Skeletal muscle tissue (tissue), 3 donors: ENCODE measurements at regions not wholly inside any gene's neighbourhood (a gene's known extent, or its start where the extent isn't known, plus 50 kb on each side); places are given as distances from the start of the nearest gene placed in this dataset.

Experiments
- H3K27ac ChIP-seq: one replicate; pipeline ENCODE4 v1.7.0; 2013; ENCODE audit warnings: mild to moderate bottlenecking, low read depth, low read length, inconsistent platforms
- H3K27me3 ChIP-seq, 3 donors: one replicate each; pipeline ENCODE4 v1.7.0; 2013; ENCODE audit warnings: low read length in 3 of 3; ENCODE audit not compliant: control insufficient read depth in 3 of 3, insufficient read depth in 3 of 3
- H3K36me3 ChIP-seq, 3 donors: one replicate each; pipeline ENCODE4 v1.7.0; 2013; ENCODE audit warnings: low read length in 3 of 3; ENCODE audit not compliant: control insufficient read depth in 3 of 3, insufficient read depth in 3 of 3
- H3K4me1 ChIP-seq, 3 donors: one replicate each; pipeline ENCODE4 v1.7.0; 2013; ENCODE audit warnings: low read length in 3 of 3, mild to moderate bottlenecking in 3 of 3; ENCODE audit not compliant: control insufficient read depth in 3 of 3, insufficient read depth in 3 of 3
- H3K4me3 ChIP-seq, 3 donors: one replicate each; pipeline ENCODE4 v1.7.0; 2013; ENCODE audit warnings: low read length in 3 of 3
- H3K9ac ChIP-seq, 3 donors: one replicate each; pipeline ENCODE4 v1.7.0; 2013; ENCODE audit warnings: low read length in 3 of 3, mild to moderate bottlenecking in 3 of 3, moderate library complexity in 2 of 3, low read depth in 1 of 3
- H3K9me3 ChIP-seq, 3 donors: one replicate each; pipeline ENCODE4 v1.7.0; 2013; ENCODE audit warnings: low read length in 3 of 3; ENCODE audit not compliant: control insufficient read depth in 3 of 3
- donor health status: Osteomylitis.

DNA sequence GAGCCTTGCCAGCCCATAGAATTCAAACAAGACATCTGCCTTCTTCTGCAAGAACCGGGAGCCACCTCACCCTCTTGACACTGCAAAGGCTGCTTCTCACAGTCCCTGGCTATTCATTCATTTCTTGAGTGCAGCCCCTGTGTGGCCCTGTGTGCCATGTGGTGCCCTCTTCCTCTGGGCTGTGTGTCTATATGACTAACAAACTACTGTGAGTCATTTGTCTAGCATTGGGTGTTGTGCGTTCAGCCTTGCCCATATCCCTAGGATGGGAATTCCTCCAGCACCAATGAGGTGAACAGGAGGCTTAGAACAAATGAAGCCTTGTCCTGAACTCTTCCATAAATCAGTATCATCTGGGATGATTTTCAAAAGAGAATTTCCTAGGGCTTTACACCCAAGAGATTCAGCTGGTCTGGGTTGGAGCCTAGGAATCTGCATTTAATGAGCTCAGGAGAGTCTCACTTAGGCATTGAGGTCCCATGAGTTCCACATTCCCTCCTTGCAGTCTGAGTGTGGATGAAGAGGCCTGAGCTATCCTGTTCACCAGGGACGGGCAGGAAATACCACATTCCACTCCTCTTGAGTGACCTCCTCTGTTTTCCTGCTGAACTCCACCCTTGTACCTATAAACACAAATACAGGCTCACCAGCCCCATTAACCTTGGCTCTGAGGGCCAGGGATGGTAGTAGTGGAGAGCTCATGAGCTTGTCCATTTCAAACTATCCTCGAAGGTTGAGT, 308.7 kb upstream of the N4BP1 start:
- no peaks in the 10 kb centered on the region for H3K27me3 ChIP-seq
- no peaks in the 10 kb centered on the region for H3K4me1 ChIP-seq
- no peak overlapping the region for H3K4me3 ChIP-seq
- no peak overlapping the region for H3K9ac ChIP-seq
- no peak overlapping the region for H3K27ac ChIP-seq
- no peaks in the 10 kb centered on the region for H3K9me3 ChIP-seq
- no peaks in the 10 kb centered on the region for H3K36me3 ChIP-seq

DNA sequence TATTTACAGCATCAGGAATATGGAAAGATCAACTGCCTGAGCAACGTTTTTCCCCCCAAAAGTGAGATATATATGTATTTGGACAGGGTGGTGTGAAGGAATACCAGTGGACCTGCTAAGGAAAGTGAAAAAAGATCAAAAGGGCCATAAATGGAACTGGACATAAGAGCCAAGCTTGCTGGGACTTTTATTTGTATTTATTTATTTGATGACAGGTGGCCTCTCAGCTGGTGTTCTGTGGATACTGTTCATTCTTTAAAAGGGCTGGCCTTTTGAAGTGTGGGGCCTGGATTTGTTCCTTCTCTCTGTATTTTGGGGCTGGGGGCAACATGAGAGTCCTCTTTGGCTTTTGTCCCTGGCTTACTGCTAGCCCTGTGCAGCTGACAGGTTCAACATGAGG, 306.6 kb upstream of the N4BP1 start:
- no peaks in the 10 kb centered on the region for H3K4me1 ChIP-seq
- H3K27ac ChIP-seq: no peak overlapping the region
- no peak overlapping the region for H3K4me3 ChIP-seq
- no peak overlapping the region for H3K9ac ChIP-seq
- peaks cover 0 to 3% (median 3%) of the 10 kb centered on the region in 3 donors for H3K27me3 ChIP-seq
- no peaks in the 10 kb centered on the region for H3K36me3 ChIP-seq
- H3K9me3 ChIP-seq: no peaks in the 10 kb centered on the region

DNA sequence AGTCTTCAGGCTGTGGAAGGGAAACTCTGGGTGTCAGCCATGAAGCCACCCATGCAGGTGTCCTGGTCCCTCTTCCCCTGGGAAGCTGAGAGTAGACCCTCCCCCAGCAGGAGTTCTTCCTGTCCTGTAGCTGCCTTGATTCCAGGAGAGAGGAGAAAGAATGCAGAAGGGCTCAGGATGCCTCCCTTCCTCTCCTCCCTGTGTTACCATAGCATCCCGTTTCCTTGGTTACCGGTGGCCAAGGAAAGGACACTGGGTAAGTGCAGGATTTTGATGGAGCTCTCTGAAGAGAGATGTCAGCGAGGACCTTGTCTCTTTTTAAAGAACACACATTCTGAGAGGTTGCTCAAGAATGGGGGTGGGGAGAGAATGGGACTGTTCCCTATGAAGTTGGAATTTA, 304.1 kb upstream of the N4BP1 start:
- peaks cover 0 to 3% (median 3%) of the 10 kb centered on the region in 3 donors for H3K27me3 ChIP-seq
- no peaks in the 10 kb centered on the region for H3K4me1 ChIP-seq
- no peaks in the 10 kb centered on the region for H3K9me3 ChIP-seq
- no peak overlapping the region for H3K4me3 ChIP-seq
- H3K36me3 ChIP-seq: no peaks in the 10 kb centered on the region
- H3K27ac ChIP-seq: no peak overlapping the region
- H3K9ac ChIP-seq: no peak overlapping the region

DNA sequence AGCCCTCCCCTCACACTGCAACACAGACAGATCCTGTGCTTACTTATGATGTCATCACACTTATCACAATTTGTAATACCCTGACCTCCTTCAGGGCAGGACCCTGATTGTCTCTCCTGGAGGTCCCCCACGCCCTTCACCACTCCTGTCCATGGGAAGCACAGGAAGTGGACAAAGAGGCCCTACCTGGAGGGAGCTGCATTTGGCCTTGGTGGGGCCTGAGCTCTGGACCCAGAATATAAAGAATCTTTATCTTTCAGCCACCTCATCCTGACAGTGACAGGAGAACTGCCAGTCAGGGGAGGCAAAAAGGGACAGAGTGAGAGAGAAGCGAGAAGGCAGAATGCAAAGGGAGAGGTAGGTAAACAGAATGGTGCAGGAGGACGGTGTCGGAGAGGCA, 303.4 kb upstream of the N4BP1 start:
- Histone ChIP-seq H3K9me3 (no peaks in the 10 kb centered on the region), H3K4me1 (no peaks in the 10 kb centered on the region)

DNA sequence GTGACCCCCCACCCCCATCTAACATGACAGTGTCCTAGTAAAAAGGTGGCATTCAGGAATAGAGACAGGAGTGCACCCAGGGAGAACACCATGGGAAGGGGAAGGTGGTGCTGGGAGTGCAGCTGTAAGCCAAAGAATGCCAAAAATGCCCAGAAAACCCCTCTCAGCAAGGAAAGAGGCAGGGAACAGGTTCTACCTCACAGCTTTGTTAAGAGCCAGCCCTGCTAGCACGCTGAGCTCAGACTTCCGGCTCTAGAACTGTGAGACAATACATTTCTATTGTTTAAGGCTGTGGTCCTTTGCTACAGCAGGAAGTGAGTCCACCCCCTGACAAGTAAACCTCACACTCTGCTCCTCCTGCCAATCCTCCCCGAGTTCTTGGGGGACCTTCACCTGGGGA, 302.4 kb upstream of the N4BP1 start:
- Histone ChIP-seq H3K9ac (no peak overlapping the region), H3K4me3 (no peak overlapping the region), H3K27ac (no peak overlapping the region), H3K27me3 (peaks cover 0 to 3% (median 3%) of the 10 kb centered on the region in 3 donors), H3K9me3 (no peaks in the 10 kb centered on the region), H3K4me1 (no peaks in the 10 kb centered on the region), H3K36me3 (no peaks in the 10 kb centered on the region)

More for the DNA sequence above, 303.4 kb upstream of the N4BP1 start:
- H3K27me3 ChIP-seq: peaks cover 0 to 3% (median 3%) of the 10 kb centered on the region in 3 donors
- no peak overlapping the region for H3K27ac ChIP-seq
- H3K36me3 ChIP-seq: no peaks in the 10 kb centered on the region
- H3K9ac ChIP-seq: no peak overlapping the region
- no peak overlapping the region for H3K4me3 ChIP-seq

DNA sequence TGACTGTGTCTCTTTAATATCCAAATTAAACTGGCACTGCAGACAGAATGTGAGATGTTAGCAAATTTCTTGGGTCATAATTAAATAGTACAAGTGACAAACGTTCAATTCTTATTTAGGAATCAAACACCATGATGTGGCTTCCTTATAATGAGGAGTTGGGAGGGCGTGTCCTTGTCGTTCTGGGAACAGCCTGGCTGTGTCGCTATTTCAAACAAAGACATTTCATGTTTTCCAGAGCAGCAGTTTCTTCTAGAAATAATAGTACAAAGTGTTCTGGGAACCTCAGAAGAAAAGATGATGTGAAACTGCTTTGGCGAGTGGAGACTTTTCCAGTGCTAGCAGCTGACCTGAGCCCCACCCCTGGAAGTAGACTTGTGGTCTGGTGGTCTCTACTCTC, 301.7 kb upstream of the N4BP1 start:
- H3K27me3 ChIP-seq: peaks cover 0 to 6% (median 3%) of the 10 kb centered on the region in 3 donors

DNA sequence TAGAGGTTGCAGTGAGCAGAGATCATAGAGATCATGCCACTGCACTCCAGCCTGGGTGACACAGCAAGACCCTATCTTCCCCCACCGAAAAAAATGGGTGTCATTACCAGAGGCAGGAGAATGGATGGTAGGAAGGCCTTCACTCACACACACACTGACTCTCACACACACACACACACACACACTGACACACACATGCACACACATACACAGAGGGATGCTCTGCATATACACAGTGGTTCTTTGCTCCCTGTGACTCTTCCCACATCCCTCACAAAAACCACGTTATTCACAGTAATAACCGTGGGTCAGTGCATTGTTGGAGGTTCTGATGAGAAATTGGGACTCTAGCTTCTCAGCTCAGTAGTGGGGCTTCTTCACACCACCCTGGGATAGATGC, 300.2 kb upstream of the N4BP1 start:
- no peaks in the 10 kb centered on the region for H3K36me3 ChIP-seq
- no peaks in the 10 kb centered on the region for H3K4me1 ChIP-seq
- H3K27me3 ChIP-seq: peaks cover 0 to 7% (median 3%) of the 10 kb centered on the region in 3 donors
- H3K27ac ChIP-seq: no peak overlapping the region
- H3K4me3 ChIP-seq: no peak overlapping the region
- H3K9ac ChIP-seq: no peak overlapping the region
- H3K9me3 ChIP-seq: no peaks in the 10 kb centered on the region

More for the DNA sequence above, 301.7 kb upstream of the N4BP1 start:
- Histone ChIP-seq H3K36me3 (no peaks in the 10 kb centered on the region), H3K4me3 (no peak overlapping the region), H3K9me3 (no peaks in the 10 kb centered on the region), H3K9ac (no peak overlapping the region), H3K27ac (no peak overlapping the region), H3K4me1 (no peaks in the 10 kb centered on the region)

DNA sequence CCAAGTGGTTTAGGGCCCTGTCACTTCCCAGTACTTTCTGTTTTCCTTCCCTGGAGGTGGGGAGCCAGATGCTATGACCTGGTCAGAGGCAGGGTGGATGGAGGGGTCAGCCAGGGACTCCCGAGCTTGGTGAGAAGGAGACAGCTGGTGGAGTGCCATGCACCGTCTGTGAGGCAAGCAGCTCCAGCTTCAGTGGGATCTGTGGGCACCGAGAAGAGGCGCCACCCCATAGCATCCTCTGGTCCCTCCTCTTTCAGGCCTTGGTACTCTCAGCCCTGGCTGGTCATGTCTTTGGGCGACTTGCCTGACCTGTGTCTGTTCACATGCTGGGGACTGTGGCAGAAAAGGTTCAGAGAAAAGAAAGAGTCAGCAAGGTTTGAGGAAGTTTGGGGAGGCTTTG, 299.3 kb upstream of the N4BP1 start:
- H3K27me3 ChIP-seq: peaks cover 0 to 7% (median 3%) of the 10 kb centered on the region in 3 donors
- H3K36me3 ChIP-seq: no peaks in the 10 kb centered on the region
- no peak overlapping the region for H3K9ac ChIP-seq
- no peaks in the 10 kb centered on the region for H3K9me3 ChIP-seq
- H3K4me3 ChIP-seq: no peak overlapping the region
- no peaks in the 10 kb centered on the region for H3K4me1 ChIP-seq
- H3K27ac ChIP-seq: no peak overlapping the region

DNA sequence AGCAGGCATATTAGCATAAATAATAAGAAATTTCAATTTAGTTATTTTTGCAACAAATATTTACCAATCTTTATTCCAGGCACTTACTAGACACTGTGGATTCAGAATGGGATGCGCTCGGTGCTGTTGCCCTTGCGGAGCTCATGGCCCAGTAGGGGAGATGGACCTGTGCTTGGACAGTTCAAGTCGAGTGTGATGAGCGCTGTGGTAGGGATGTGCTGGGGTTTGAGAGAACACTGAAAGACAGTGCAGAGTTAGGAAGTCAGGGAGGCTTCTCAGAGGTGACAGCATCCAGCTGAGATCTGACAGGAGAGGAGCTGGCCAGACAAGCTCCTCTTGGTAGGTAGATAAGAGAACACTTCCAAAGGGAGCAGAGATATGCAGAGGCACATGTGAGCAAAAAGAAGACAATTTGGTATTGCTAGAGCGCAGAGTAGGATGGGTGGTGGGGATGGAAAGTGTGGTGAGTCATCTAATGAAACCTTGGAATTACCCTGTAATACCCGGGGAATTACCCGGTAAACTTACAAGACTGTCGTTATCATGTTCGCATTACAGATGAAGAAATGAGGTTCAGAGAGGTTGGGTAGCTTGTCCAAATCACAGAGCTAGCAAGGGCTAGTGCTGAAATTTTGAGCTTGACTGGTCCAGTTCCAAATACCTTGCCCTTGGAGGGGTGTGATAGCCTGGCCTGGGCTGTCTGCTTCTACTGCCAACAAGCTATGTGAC, 298.1 kb upstream of the N4BP1 start:
- no peaks in the 10 kb centered on the region for H3K36me3 ChIP-seq
- no peaks in the 10 kb centered on the region for H3K4me1 ChIP-seq
- no peak overlapping the region for H3K9ac ChIP-seq
- no peak overlapping the region for H3K27ac ChIP-seq
- H3K4me3 ChIP-seq: no peak overlapping the region
- peaks cover 0 to 14% (median 3%) of the 10 kb centered on the region in 3 donors for H3K27me3 ChIP-seq
- no peaks in the 10 kb centered on the region for H3K9me3 ChIP-seq
